ENCODE measurements at regions not wholly inside any gene's neighbourhood (a gene's known extent, or its start where the extent isn't known, plus 50 kb on each side); places are given as distances from the start of the nearest gene placed in this dataset.
"Not testable (repeated sequence)": the region's sequence is repeated elsewhere in the genome, so short reads cannot be mapped to it uniquely, and the experiment has no call there.

GRCh38 chr14:103193491-103193890, 70.2 kb downstream of the TNFAIP2 start:
- TF ChIP-seq, protein P1, sequence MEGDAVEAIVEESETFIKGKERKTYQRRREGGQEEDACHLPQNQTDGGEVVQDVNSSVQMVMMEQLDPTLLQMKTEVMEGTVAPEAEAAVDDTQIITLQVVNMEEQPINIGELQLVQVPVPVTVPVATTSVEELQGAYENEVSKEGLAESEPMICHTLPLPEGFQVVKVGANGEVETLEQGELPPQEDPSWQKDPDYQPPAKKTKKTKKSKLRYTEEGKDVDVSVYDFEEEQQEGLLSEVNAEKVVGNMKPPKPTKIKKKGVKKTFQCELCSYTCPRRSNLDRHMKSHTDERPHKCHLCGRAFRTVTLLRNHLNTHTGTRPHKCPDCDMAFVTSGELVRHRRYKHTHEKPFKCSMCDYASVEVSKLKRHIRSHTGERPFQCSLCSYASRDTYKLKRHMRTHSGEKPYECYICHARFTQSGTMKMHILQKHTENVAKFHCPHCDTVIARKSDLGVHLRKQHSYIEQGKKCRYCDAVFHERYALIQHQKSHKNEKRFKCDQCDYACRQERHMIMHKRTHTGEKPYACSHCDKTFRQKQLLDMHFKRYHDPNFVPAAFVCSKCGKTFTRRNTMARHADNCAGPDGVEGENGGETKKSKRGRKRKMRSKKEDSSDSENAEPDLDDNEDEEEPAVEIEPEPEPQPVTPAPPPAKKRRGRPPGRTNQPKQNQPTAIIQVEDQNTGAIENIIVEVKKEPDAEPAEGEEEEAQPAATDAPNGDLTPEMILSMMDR (IDR thresholded peaks at IDR 0.05 in 4 of 5, conservative IDR thresholded peaks at IDR 0.05 in 1 of 5), result not testable (repeated sequence)
- TF ChIP-seq POLR2A (IDR thresholded peaks at IDR 0.05), result not testable (repeated sequence)
